ENCODE measurements at regions not wholly inside any gene's neighbourhood (a gene's known extent, or its start where the extent isn't known, plus 50 kb on each side); places are given as distances from the start of the nearest gene placed in this dataset.
"Not testable (repeated sequence)": the region's sequence is repeated elsewhere in the genome, so short reads cannot be mapped to it uniquely, and the experiment has no call there.

DNA sequence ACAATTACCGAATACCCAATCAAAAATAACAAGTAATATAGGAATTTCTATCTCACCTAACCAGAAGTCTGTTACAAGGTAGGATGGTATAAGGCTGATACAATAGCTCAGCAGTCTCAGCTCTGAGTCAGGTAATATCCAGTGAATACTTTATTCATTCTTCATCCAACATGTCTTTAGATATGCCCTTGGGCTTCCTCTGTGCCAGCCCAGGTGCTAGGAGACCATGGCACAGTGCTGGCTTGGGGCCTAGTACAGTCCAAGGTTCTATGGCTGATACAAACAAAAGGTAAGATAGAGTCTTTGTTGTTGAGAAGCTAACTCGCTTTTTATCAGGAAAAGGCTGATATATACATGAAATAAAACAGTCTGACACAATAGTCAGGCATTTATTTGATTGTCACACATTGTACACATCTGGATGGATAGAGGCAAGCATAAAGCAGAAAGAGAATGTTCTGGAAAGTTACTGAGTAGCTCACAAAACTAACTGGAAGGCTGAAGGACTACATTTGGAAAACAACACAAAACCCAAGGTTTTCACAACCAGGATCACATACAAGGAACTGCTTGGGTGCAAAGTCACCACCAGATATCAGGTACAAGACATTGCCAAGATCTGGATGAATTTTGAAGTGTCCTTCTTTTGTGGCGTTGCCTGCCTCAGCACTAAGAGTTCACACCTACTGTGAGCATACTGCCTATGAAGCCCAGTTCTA lies 110.4 kb upstream of the SCAF8 start:
- POLR2A ChIA-PET (ENCODE audit: unreplicated experiment) = no interaction called here
- no peak for ATAC-seq

DNA sequence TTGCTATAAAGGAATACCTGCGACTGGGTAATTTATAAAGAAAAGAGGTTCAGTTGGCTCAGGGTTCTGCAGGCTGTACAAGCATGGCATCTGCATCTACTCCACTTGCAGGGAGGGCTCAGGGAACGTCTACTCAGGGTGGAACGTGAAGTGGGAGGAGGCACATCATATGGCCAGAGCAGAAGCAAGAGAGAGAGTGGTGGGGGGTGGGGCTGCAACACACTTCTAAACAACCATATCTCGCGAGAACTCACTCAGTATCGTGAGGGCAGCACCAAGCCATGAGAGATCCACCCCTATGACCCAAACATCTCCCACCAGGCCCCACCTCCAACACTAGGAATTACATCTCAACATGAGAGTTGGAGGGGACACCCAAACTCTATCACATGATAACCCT lies 109.8 kb upstream of the SCAF8 start:
- TF ChIP-seq EZH2phosphoT487 (IDR thresholded peaks at IDR 0.05; ENCODE audit: borderline replicate concordance, low read length) (no peak), EZH2 (IDR thresholded peaks at IDR 0.05; ENCODE audit: low read length, unreplicated experiment) (no peak)
- TF ChIP-seq, protein P1, sequence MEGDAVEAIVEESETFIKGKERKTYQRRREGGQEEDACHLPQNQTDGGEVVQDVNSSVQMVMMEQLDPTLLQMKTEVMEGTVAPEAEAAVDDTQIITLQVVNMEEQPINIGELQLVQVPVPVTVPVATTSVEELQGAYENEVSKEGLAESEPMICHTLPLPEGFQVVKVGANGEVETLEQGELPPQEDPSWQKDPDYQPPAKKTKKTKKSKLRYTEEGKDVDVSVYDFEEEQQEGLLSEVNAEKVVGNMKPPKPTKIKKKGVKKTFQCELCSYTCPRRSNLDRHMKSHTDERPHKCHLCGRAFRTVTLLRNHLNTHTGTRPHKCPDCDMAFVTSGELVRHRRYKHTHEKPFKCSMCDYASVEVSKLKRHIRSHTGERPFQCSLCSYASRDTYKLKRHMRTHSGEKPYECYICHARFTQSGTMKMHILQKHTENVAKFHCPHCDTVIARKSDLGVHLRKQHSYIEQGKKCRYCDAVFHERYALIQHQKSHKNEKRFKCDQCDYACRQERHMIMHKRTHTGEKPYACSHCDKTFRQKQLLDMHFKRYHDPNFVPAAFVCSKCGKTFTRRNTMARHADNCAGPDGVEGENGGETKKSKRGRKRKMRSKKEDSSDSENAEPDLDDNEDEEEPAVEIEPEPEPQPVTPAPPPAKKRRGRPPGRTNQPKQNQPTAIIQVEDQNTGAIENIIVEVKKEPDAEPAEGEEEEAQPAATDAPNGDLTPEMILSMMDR (conservative IDR thresholded peaks at IDR 0.05; ENCODE audit: low read depth, low read length) = no peak
- intact Hi-C loops (cut with micrococcal nuclease) = no loop called here
- no peak overlapping the region for H3K4me2 ChIP-seq (ENCODE audit: low read length)
- POLR2A ChIA-PET (ENCODE audit: unreplicated experiment) = no interaction called here
- no peaks in the 10 kb centered on the region for H3K9me2 ChIP-seq (replicated peaks; ENCODE audit: low read length)
- no peaks in the 10 kb centered on the region for H3K9me3 ChIP-seq (ENCODE audit: low read length)
- CTCF ChIA-PET = no interaction called here
- no TSS peak for BruUV-seq (replicated peaks)
- ATAC-seq (no peak), DNase-seq (no peak)
- no peak overlapping the region for H2AFZ ChIP-seq (ENCODE audit: low read length)
- no peaks in the 10 kb centered on the region for H3F3A ChIP-seq (ENCODE audit: low read length, unreplicated experiment)
- H3K4me3 ChIP-seq (ENCODE audit: low read length) = no peak overlapping the region
- no peaks in the 10 kb centered on the region for H3K79me2 ChIP-seq (ENCODE audit: low read length)
- H3K36me3 ChIP-seq (ENCODE audit: low read depth, low read length) = no peaks in the 10 kb centered on the region
- H3K27ac ChIP-seq (ENCODE audit: low read length) = no peak overlapping the region
- no peaks in the 10 kb centered on the region for H3K4me1 ChIP-seq (ENCODE audit: insufficient read depth, low read length)
- no peaks in the 10 kb centered on the region for H4K20me1 ChIP-seq (ENCODE audit: low read length)
- H3K9ac ChIP-seq (ENCODE audit: low read length) = no peak overlapping the region
- H3K27me3 ChIP-seq (ENCODE audit: low read length) = no peaks in the 10 kb centered on the region

More for the DNA sequence above, 110.4 kb upstream of the SCAF8 start:
- no peak overlapping the region for H3K4me2 ChIP-seq (ENCODE audit: low read length)
- H3K27ac ChIP-seq (ENCODE audit: low read length) = no peak overlapping the region
- intact Hi-C loops (cut with micrococcal nuclease) = no loop called here
- no peaks in the 10 kb centered on the region for H3K9me3 ChIP-seq (ENCODE audit: low read length)
- H3K4me1 ChIP-seq (ENCODE audit: insufficient read depth, low read length) = no peaks in the 10 kb centered on the region
- H3K79me2 ChIP-seq (ENCODE audit: low read length) = no peaks in the 10 kb centered on the region
- H3K4me3 ChIP-seq (ENCODE audit: low read length) = no peak overlapping the region
- CTCF ChIA-PET = no interaction called here
- no TSS peak for BruUV-seq (replicated peaks)
- H3K27me3 ChIP-seq (ENCODE audit: low read length) = no peaks in the 10 kb centered on the region
- no peaks in the 10 kb centered on the region for H3K9me2 ChIP-seq (replicated peaks; ENCODE audit: low read length)
- TF ChIP-seq EZH2phosphoT487 (IDR thresholded peaks at IDR 0.05; ENCODE audit: borderline replicate concordance, low read length) (no peak), EZH2 (IDR thresholded peaks at IDR 0.05; ENCODE audit: low read length, unreplicated experiment) (no peak)
- TF ChIP-seq, protein P1 (conservative IDR thresholded peaks at IDR 0.05; ENCODE audit: low read depth, low read length) = no peak
- no peaks in the 10 kb centered on the region for H4K20me1 ChIP-seq (ENCODE audit: low read length)
- H2AFZ ChIP-seq (ENCODE audit: low read length) = no peak overlapping the region
- no peaks in the 10 kb centered on the region for H3K36me3 ChIP-seq (ENCODE audit: low read depth, low read length)
- no peaks in the 10 kb centered on the region for H3F3A ChIP-seq (ENCODE audit: low read length, unreplicated experiment)
- no peak for DNase-seq
- no peak overlapping the region for H3K9ac ChIP-seq (ENCODE audit: low read length)

DNA sequence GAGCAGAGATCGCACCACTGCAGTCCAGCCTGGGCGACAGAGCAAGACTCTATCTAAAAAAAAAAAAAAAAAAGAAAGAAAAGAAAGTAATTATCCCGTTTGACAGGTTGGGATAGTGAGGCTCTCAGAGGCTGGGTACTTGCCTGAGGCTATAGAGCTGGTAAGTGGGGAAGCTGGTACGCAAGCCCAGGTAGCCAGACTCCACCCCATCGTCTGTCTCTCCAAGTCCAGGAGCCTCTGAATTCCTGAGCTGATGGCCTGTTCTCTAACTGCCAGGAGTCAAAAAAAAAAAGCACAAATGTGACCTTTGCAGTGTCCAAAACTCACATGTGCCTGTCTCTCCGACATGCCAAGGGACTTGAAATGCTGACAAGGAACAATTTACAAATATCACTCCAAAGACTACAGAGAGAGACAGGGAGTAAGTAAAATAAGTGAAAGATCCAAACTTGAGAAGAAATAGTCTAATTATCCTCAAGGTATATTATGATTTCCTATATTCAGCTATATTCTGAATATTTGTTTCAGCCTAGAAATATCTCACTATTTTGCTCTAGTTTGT lies 109.1 kb upstream of the SCAF8 start:
- H3K9me2 ChIP-seq (replicated peaks; ENCODE audit: low read length) = no peaks in the 10 kb centered on the region
- intact Hi-C loops (cut with micrococcal nuclease) = no loop called here
- no peaks in the 10 kb centered on the region for H3F3A ChIP-seq (ENCODE audit: low read length, unreplicated experiment)
- ATAC-seq (no peak), DNase-seq (no peak)
- H3K9me3 ChIP-seq (ENCODE audit: low read length) = no peaks in the 10 kb centered on the region
- no peak overlapping the region for H2AFZ ChIP-seq (ENCODE audit: low read length)
- H3K79me2 ChIP-seq (ENCODE audit: low read length) = no peaks in the 10 kb centered on the region
- ChIA-PET POLR2A (ENCODE audit: unreplicated experiment) (no interaction called here), CTCF (no interaction called here)
- H3K27me3 ChIP-seq (ENCODE audit: low read length) = no peaks in the 10 kb centered on the region
- no peak overlapping the region for H3K4me2 ChIP-seq (ENCODE audit: low read length)
- H3K36me3 ChIP-seq (ENCODE audit: low read depth, low read length) = no peaks in the 10 kb centered on the region
- no peak overlapping the region for H3K9ac ChIP-seq (ENCODE audit: low read length)
- BruUV-seq (replicated peaks) = no TSS peak
- H4K20me1 ChIP-seq (ENCODE audit: low read length) = no peaks in the 10 kb centered on the region
- no peak overlapping the region for H3K4me3 ChIP-seq (ENCODE audit: low read length)
- H3K4me1 ChIP-seq (ENCODE audit: insufficient read depth, low read length) = peaks cover 6% of the 10 kb centered on the region; the same call in 1 of the 2 replicates
- TF ChIP-seq EZH2 (IDR thresholded peaks at IDR 0.05; ENCODE audit: low read length, unreplicated experiment) = no peak
- TF ChIP-seq EZH2phosphoT487 (IDR thresholded peaks at IDR 0.05; ENCODE audit: borderline replicate concordance, low read length) = no peak
- TF ChIP-seq, protein P1 (conservative IDR thresholded peaks at IDR 0.05; ENCODE audit: low read depth, low read length) = no peak
- H3K27ac ChIP-seq (ENCODE audit: low read length) = no peak overlapping the region

DNA sequence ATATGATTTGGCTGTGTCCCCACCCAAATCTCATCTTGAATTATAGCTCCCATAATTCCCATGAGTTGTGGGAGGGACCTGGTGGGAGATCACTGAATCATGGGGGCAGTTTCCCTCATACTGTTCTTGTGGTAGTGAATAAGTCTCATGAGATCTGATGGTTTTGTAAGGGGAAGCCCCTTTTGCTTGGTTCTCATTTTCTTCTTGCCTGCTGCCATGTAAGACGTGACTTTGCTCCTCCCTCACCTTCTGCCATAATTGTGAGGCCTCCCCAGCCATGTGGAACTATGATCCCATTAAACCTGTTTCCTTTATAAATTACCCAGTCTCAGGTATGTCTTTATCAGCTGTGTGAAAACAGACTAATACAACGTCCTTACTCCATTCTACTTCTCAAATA lies 108.5 kb upstream of the SCAF8 start:
- H3K27me3 ChIP-seq (ENCODE audit: low read length); POLR2A ChIA-PET (ENCODE audit: unreplicated experiment); BruUV-seq (replicated peaks); H3K4me1 ChIP-seq (ENCODE audit: insufficient read depth, low read length); ATAC-seq; intact Hi-C loops (cut with micrococcal nuclease); H2AFZ ChIP-seq (ENCODE audit: low read length); H4K20me1 ChIP-seq (ENCODE audit: low read length); H3K9me3 ChIP-seq (ENCODE audit: low read length); H3K9me2 ChIP-seq (replicated peaks; ENCODE audit: low read length); H3F3A ChIP-seq (ENCODE audit: low read length, unreplicated experiment); H3K4me3 ChIP-seq (ENCODE audit: low read length); H3K36me3 ChIP-seq (ENCODE audit: low read depth, low read length); H3K27ac ChIP-seq (ENCODE audit: low read length); H3K4me2 ChIP-seq (ENCODE audit: low read length); H3K79me2 ChIP-seq (ENCODE audit: low read length); H3K9ac ChIP-seq (ENCODE audit: low read length); DNase-seq; CTCF ChIA-PET: not testable (repeated sequence)
